ENCODE measurements at regions not wholly inside any gene's neighbourhood (a gene's known extent, or its start where the extent isn't known, plus 50 kb on each side); places are given as distances from the start of the nearest gene placed in this dataset.

GRCh38 chr16:72645538-72645937 is 402.4 kb downstream of the ZFHX3 start:
- H3K36me3 Mint-ChIP-seq = no peaks in the 10 kb centered on the region
- Histone ChIP-seq H3K27ac (ENCODE audit: low read length) (no peak overlapping the region), H3K27me3 (ENCODE audit: control insufficient read depth, insufficient read depth, low read length) (no peaks in the 10 kb centered on the region), H3K4me3 (ENCODE audit: low read length) (no peak overlapping the region), H3K36me3 (ENCODE audit: control insufficient read depth, insufficient read depth, low read length) (no peaks in the 10 kb centered on the region), H3K4me1 (ENCODE audit: control insufficient read depth, insufficient read depth, low read length) (no peaks in the 10 kb centered on the region), H3K9me3 (ENCODE audit: control insufficient read depth, insufficient read depth, low read length) (no peaks in the 10 kb centered on the region)
- no peak for TF ChIP-seq CTCF (IDR thresholded peaks at IDR 0.05)
- ATAC-seq (no peak), DNase-seq (no peak)
- intact Hi-C loops (cut with micrococcal nuclease) = no loop called here
- no peak overlapping the region for H3K4me3 Mint-ChIP-seq
- H3K27me3 Mint-ChIP-seq (ENCODE audit: low read depth in 2 of 2) = no peaks in the 10 kb centered on the region
- H3K4me1 Mint-ChIP-seq = no peaks in the 10 kb centered on the region
- no peak overlapping the region for H3K27ac Mint-ChIP-seq
- H3K9me3 Mint-ChIP-seq = no peaks in the 10 kb centered on the region
- WGBS (ENCODE audit: insufficient coverage) = 71% methylated on average over 3 of the region's 3 CpGs

GRCh38 chr16:72644911-72645310 is 403.0 kb downstream of the ZFHX3 start:
- Mint-ChIP-seq H3K9me3 (no peaks in the 10 kb centered on the region), H3K4me1 (no peaks in the 10 kb centered on the region), H3K27ac (no peak overlapping the region), H3K4me3 (no peak overlapping the region), H3K27me3 (ENCODE audit: low read depth in 2 of 2) (no peaks in the 10 kb centered on the region), H3K36me3 (no peaks in the 10 kb centered on the region)
- Histone ChIP-seq H3K27ac (ENCODE audit: low read length) (no peak overlapping the region), H3K4me1 (ENCODE audit: control insufficient read depth, insufficient read depth, low read length) (no peaks in the 10 kb centered on the region), H3K36me3 (ENCODE audit: control insufficient read depth, insufficient read depth, low read length) (no peaks in the 10 kb centered on the region), H3K27me3 (ENCODE audit: control insufficient read depth, insufficient read depth, low read length) (no peaks in the 10 kb centered on the region), H3K9me3 (ENCODE audit: control insufficient read depth, insufficient read depth, low read length) (peaks cover 2% of the 10 kb centered on the region), H3K4me3 (ENCODE audit: low read length) (no peak overlapping the region)
- DNase-seq (no peak), ATAC-seq (no peak)
- no peak for TF ChIP-seq CTCF (IDR thresholded peaks at IDR 0.05)
- intact Hi-C loops (cut with micrococcal nuclease) = no loop called here

GRCh38 chr16:72639494-72639893 is 408.4 kb downstream of the ZFHX3 start:
- H3K27ac Mint-ChIP-seq = no peak overlapping the region
- H3K4me1 Mint-ChIP-seq = no peaks in the 10 kb centered on the region
- DNase-seq (no peak), ATAC-seq (no peak)
- Histone ChIP-seq H3K9me3 (ENCODE audit: control insufficient read depth, insufficient read depth, low read length) (peaks cover 11% of the 10 kb centered on the region), H3K27ac (ENCODE audit: low read length) (no peak overlapping the region), H3K27me3 (ENCODE audit: control insufficient read depth, insufficient read depth, low read length) (no peaks in the 10 kb centered on the region), H3K4me1 (ENCODE audit: control insufficient read depth, insufficient read depth, low read length) (no peaks in the 10 kb centered on the region), H3K4me3 (ENCODE audit: low read length) (no peak overlapping the region), H3K36me3 (ENCODE audit: control insufficient read depth, insufficient read depth, low read length) (no peaks in the 10 kb centered on the region)
- TF ChIP-seq CTCF (IDR thresholded peaks at IDR 0.05) = no peak
- intact Hi-C loops (cut with micrococcal nuclease) = no loop called here
- peaks cover 4 to 9% of the 10 kb centered on the region in 2 donors for H3K9me3 Mint-ChIP-seq
- no peak overlapping the region for H3K4me3 Mint-ChIP-seq
- H3K36me3 Mint-ChIP-seq = peaks cover 9% of the 10 kb centered on the region
- H3K27me3 Mint-ChIP-seq (ENCODE audit: low read depth in 2 of 2) = no peaks in the 10 kb centered on the region
- no CpG with 5 or more reads among the region's 1 CpG for WGBS (ENCODE audit: insufficient coverage)

GRCh38 chr16:72637306-72637705 is 410.6 kb downstream of the ZFHX3 start:
- WGBS (ENCODE audit: insufficient coverage) = no CpG with 5 or more reads among the region's 1 CpG
- no peak overlapping the region for H3K27ac Mint-ChIP-seq
- peaks cover 4 to 9% of the 10 kb centered on the region in 2 donors for H3K9me3 Mint-ChIP-seq
- TF ChIP-seq CTCF (IDR thresholded peaks at IDR 0.05) = no peak
- no peaks in the 10 kb centered on the region for H3K36me3 ChIP-seq (ENCODE audit: control insufficient read depth, insufficient read depth, low read length)
- H3K4me1 Mint-ChIP-seq = no peaks in the 10 kb centered on the region
- H3K9me3 ChIP-seq (ENCODE audit: control insufficient read depth, insufficient read depth, low read length) = peaks cover 11% of the 10 kb centered on the region
- H3K36me3 Mint-ChIP-seq = peaks cover 9% of the 10 kb centered on the region
- no peak overlapping the region for H3K4me3 Mint-ChIP-seq
- ATAC-seq (no peak), DNase-seq (no peak)
- intact Hi-C loops (cut with micrococcal nuclease) = no loop called here
- no peak overlapping the region for H3K27ac ChIP-seq (ENCODE audit: low read length)
- H3K27me3 ChIP-seq (ENCODE audit: control insufficient read depth, insufficient read depth, low read length) = no peaks in the 10 kb centered on the region
- no peaks in the 10 kb centered on the region for H3K27me3 Mint-ChIP-seq (ENCODE audit: low read depth in 2 of 2)
- no peak overlapping the region for H3K4me3 ChIP-seq (ENCODE audit: low read length)
- H3K4me1 ChIP-seq (ENCODE audit: control insufficient read depth, insufficient read depth, low read length) = no peaks in the 10 kb centered on the region
